ENCODE measurements at regions not wholly inside any gene's neighbourhood (a gene's known extent, or its start where the extent isn't known, plus 50 kb on each side); places are given as distances from the start of the nearest gene placed in this dataset.

GRCh38 chr11:62073061-62073460 lies 50.8 kb upstream of the INCENP start:
- intact Hi-C loops (cut with DNase I): no loop called here
- Histone ChIP-seq H3K4me3 (no peak overlapping the region), H3K27me3 (no peaks in the 10 kb centered on the region), H3K9me3 (no peaks in the 10 kb centered on the region), H3K4me1 (no peaks in the 10 kb centered on the region), H3K36me3 (replicated peaks in 1 of 2; ENCODE audit: insufficient read depth in 1 of 2, low read depth in 2 of 2) (no peaks in the 10 kb centered on the region), H3K27ac (no peak overlapping the region)
- 92 to 94% methylated on average over 4 of the region's 4 CpGs for WGBS, 2 donors
- ATAC-seq (no peak), DNase-seq (no peak)
- TF ChIP-seq POLR2A (IDR thresholded peaks at IDR 0.05): no peak
- no peak for TF ChIP-seq CTCF (IDR thresholded peaks at IDR 0.05)

GRCh38 chr11:62071408-62071807 lies 52.4 kb upstream of the INCENP start:
- Histone ChIP-seq H3K9me3 (no peaks in the 10 kb centered on the region), H3K4me1 (no peaks in the 10 kb centered on the region), H3K27ac (no peak overlapping the region), H3K4me3 (no peak overlapping the region), H3K36me3 (replicated peaks in 1 of 2; ENCODE audit: insufficient read depth in 1 of 2, low read depth in 2 of 2) (no peaks in the 10 kb centered on the region), H3K27me3 (no peaks in the 10 kb centered on the region)
- no peak for TF ChIP-seq POLR2A (IDR thresholded peaks at IDR 0.05)
- TF ChIP-seq CTCF (IDR thresholded peaks at IDR 0.05): no peak
- intact Hi-C loops (cut with DNase I): no loop called here
- 88% methylated on average over 3 of the region's 3 CpGs for WGBS, 2 donors
- DNase-seq (no peak), ATAC-seq (no peak)

GRCh38 chr11:62069986-62070919 lies 53.6 kb upstream of the INCENP start:
- no peaks in the 10 kb centered on the region for H3K36me3 ChIP-seq (replicated peaks in 1 of 2; ENCODE audit: insufficient read depth in 1 of 2, low read depth in 2 of 2)
- TF ChIP-seq POLR2A (IDR thresholded peaks at IDR 0.05) (no peak), CTCF (IDR thresholded peaks at IDR 0.05) (no peak)
- no peaks in the 10 kb centered on the region for H3K4me1 ChIP-seq
- no peaks in the 10 kb centered on the region for H3K9me3 ChIP-seq
- H3K27me3 ChIP-seq: no peaks in the 10 kb centered on the region
- intact Hi-C loops (cut with DNase I): no loop called here
- peak in 3 of 4 donors; percentile 11 to 35 (median 21) for DNase-seq
- no peak overlapping the region for H3K4me3 ChIP-seq
- no peak for ATAC-seq
- H3K27ac ChIP-seq: no peak overlapping the region
- 65 to 70% methylated on average over 12 to 15 of the region's 15 CpGs for WGBS, 2 donors

- ATAC-seq (no peak), DNase-seq (no peak)
- intact Hi-C loops (cut with DNase I): no loop called here
- Histone ChIP-seq H3K27ac (no peak overlapping the region), H3K4me1 (no peaks in the 10 kb centered on the region), H3K27me3 (no peaks in the 10 kb centered on the region), H3K4me3 (no peak overlapping the region), H3K9me3 (no peaks in the 10 kb centered on the region), H3K36me3 (replicated peaks in 1 of 2; ENCODE audit: insufficient read depth in 1 of 2, low read depth in 2 of 2) (no peaks in the 10 kb centered on the region)
- TF ChIP-seq CTCF (IDR thresholded peaks at IDR 0.05) (no peak), POLR2A (IDR thresholded peaks at IDR 0.05) (no peak)
- WGBS, 2 donors: 77 to 82% methylated on average over 8 of the region's 8 CpGs
Observed at GRCh38 chr11:62069374-62069773, 54.4 kb upstream of the INCENP start.

GRCh38 chr11:62068730-62069129 lies 55.1 kb upstream of the INCENP start:
- TF ChIP-seq POLR2A (IDR thresholded peaks at IDR 0.05) (no peak), CTCF (IDR thresholded peaks at IDR 0.05) (no peak)
- no peak overlapping the region for H3K27ac ChIP-seq
- no peak for ATAC-seq
- H3K27me3 ChIP-seq: no peaks in the 10 kb centered on the region
- intact Hi-C loops (cut with DNase I): no loop called here
- H3K36me3 ChIP-seq (replicated peaks in 1 of 2; ENCODE audit: insufficient read depth in 1 of 2, low read depth in 2 of 2): no peaks in the 10 kb centered on the region
- no peak for DNase-seq
- no peak overlapping the region for H3K4me3 ChIP-seq
- H3K9me3 ChIP-seq: no peaks in the 10 kb centered on the region
- WGBS, 2 donors: 75 to 93% methylated on average over 3 of the region's 3 CpGs
- no peaks in the 10 kb centered on the region for H3K4me1 ChIP-seq

Measured in body of pancreas (tissue), 4 donors.